Neutrophil (primary cell): ENCODE measurements at regions not wholly inside any gene's neighbourhood (a gene's known extent, or its start where the extent isn't known, plus 50 kb on each side); places are given as distances from the start of the nearest gene placed in this dataset.

Experiments
- H3K27ac ChIP-seq: fragments of 200-600 bp; sonication (generic); 2 replicates; pipeline ENCODE4 v1.5.1; 2016; ENCODE audit warnings: mild to moderate bottlenecking, moderate library complexity
- H3K27me3 ChIP-seq: fragments of 200-600 bp; sonication (generic); 2 replicates; pipeline ENCODE4 v1.6.0; 2016; ENCODE audit warnings: mild to moderate bottlenecking
- H3K36me3 ChIP-seq: fragments of 200-600 bp; sonication (generic); 2 replicates; pipeline ENCODE4 v1.5.1; 2017
- H3K4me1 ChIP-seq, 2 experiments: fragments of 200-600 bp in 1 of 2; sonication (generic) in 1 of 2; 1 replicate in 1 of 2; 2 replicates in 1 of 2; pipeline versions ENCODE4 v1.5.1 to v1.6.1; 2013 to 2016; ENCODE audit warnings: low read depth in 1 of 2, low read length in 1 of 2, mild to moderate bottlenecking in 1 of 2, moderate library complexity in 1 of 2; ENCODE audit not compliant: control insufficient read depth in 1 of 2, insufficient read depth in 1 of 2
- H3K4me3 ChIP-seq, 2 experiments: fragments of 200-600 bp in 1 of 2; sonication (generic) in 1 of 2; 1 replicate in 1 of 2; 2 replicates in 1 of 2; pipeline ENCODE4 v1.5.1; 2013 to 2016; ENCODE audit warnings: low read depth in 1 of 2, low read length in 1 of 2, mild to moderate bottlenecking in 1 of 2, moderate library complexity in 1 of 2
- H3K9me3 ChIP-seq: fragments of 200-600 bp; sonication (generic); 2 replicates; pipeline ENCODE4 v1.5.1; 2016
- TF ChIP-seq, protein P1 (sequence below): fragments of 200-600 bp; sonication (generic); IDR thresholded peaks from 2 replicates; pipeline ENCODE4 v1.5.1; 2016; ENCODE audit warnings: antibody characterized with exemption

DNA sequence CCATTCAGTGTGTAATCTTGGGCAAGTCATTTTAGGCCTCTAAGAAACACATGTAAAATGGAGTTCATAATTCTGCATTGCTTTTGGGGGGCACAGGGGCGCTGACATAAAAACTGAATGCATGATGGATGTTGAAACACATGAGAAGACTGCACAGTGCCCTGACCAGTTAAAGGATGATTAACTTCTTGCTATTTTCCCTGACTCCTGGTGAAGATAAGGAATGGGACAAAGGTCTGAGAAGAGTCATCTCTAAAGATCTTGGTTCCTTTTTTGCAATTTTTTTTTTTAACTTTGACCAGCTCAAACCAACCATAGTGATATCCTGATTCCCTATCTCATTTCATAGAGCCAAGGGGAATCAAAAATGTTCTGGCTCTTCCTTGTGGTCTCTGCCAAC lies 134.9 kb upstream of the TENM4 start:
- Histone ChIP-seq H3K9me3 (no peaks in the 10 kb centered on the region), H3K27me3 (no peaks in the 10 kb centered on the region), H3K4me1 (no peaks in the 10 kb centered on the region), H3K4me3 (no peak overlapping the region), H3K36me3 (no peaks in the 10 kb centered on the region), H3K27ac (no peak overlapping the region)
- TF ChIP-seq, protein P1, sequence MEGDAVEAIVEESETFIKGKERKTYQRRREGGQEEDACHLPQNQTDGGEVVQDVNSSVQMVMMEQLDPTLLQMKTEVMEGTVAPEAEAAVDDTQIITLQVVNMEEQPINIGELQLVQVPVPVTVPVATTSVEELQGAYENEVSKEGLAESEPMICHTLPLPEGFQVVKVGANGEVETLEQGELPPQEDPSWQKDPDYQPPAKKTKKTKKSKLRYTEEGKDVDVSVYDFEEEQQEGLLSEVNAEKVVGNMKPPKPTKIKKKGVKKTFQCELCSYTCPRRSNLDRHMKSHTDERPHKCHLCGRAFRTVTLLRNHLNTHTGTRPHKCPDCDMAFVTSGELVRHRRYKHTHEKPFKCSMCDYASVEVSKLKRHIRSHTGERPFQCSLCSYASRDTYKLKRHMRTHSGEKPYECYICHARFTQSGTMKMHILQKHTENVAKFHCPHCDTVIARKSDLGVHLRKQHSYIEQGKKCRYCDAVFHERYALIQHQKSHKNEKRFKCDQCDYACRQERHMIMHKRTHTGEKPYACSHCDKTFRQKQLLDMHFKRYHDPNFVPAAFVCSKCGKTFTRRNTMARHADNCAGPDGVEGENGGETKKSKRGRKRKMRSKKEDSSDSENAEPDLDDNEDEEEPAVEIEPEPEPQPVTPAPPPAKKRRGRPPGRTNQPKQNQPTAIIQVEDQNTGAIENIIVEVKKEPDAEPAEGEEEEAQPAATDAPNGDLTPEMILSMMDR, result no peak

DNA sequence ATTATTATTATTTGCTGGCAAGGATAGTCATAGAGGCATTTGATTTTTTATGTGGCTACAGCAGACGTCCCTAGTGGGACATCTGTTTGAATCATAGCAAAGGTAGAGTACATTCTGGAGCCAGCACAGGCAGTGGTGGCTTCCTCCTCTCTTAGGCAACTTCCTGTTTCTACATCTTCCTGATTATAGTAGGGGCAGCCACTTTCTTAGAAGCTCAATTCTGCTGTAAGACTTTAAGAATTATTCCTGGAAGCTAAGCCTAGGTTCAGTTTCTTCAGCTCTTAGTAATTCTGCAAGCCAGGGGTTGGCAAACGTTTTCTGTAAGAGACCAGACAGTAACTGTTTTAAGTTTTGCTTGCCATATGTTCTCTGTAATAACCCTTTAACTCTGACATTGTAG lies 129.3 kb upstream of the TENM4 start:
- H3K4me3 ChIP-seq, result no peak overlapping the region
- no peaks in the 10 kb centered on the region for H3K4me1 ChIP-seq
- no peaks in the 10 kb centered on the region for H3K27me3 ChIP-seq
- H3K9me3 ChIP-seq, result no peaks in the 10 kb centered on the region
- H3K27ac ChIP-seq, result no peak overlapping the region
- H3K36me3 ChIP-seq, result no peaks in the 10 kb centered on the region
- TF ChIP-seq, protein P1, result no peak

GRCh38 chr11:79564288-79564925 lies 123.6 kb upstream of the TENM4 start:
- Histone ChIP-seq H3K4me3 (no peak overlapping the region), H3K27ac (no peak overlapping the region), H3K27me3 (no peaks in the 10 kb centered on the region), H3K36me3 (no peaks in the 10 kb centered on the region), H3K4me1 (no peaks in the 10 kb centered on the region), H3K9me3 (no peaks in the 10 kb centered on the region)
- TF ChIP-seq, protein P1, result no peak

GRCh38 chr11:79561496-79561895 lies 120.7 kb upstream of the TENM4 start:
- no peak overlapping the region for H3K4me3 ChIP-seq
- no peaks in the 10 kb centered on the region for H3K4me1 ChIP-seq
- no peaks in the 10 kb centered on the region for H3K9me3 ChIP-seq
- H3K27ac ChIP-seq, result no peak overlapping the region
- no peaks in the 10 kb centered on the region for H3K27me3 ChIP-seq
- no peaks in the 10 kb centered on the region for H3K36me3 ChIP-seq
- TF ChIP-seq, protein P1, result no peak

GRCh38 chr11:79550809-79551208 lies 110.0 kb upstream of the TENM4 start:
- no peak overlapping the region for H3K4me3 ChIP-seq
- TF ChIP-seq, protein P1, result no peak
- H3K36me3 ChIP-seq, result no peaks in the 10 kb centered on the region
- H3K9me3 ChIP-seq, result no peaks in the 10 kb centered on the region
- no peak overlapping the region for H3K27ac ChIP-seq
- no peaks in the 10 kb centered on the region for H3K4me1 ChIP-seq
- H3K27me3 ChIP-seq, result no peaks in the 10 kb centered on the region
